Liver (tissue), 8 donors: ENCODE measurements at regions not wholly inside any gene's neighbourhood (a gene's known extent, or its start where the extent isn't known, plus 50 kb on each side); places are given as distances from the start of the nearest gene placed in this dataset.

ENCODE experiments used
- DNase-seq: peaks from one replicate; pipeline ENCODE4 v3.0.0-alpha.2; 2017; ENCODE audit warnings: low spot score
- H3K27ac ChIP-seq, 2 donors: one replicate each; pipeline ENCODE4 v1.7.0; 2013; ENCODE audit warnings: inconsistent platforms in 2 of 2, low read length in 2 of 2, control low read depth in 1 of 2, low read depth in 1 of 2, mild to moderate bottlenecking in 1 of 2
- H3K27me3 ChIP-seq, 4 donors: one replicate each; pipeline versions ENCODE4 v1.6.1 to v1.7.0; 2013; ENCODE audit warnings: low read length in 3 of 4, inconsistent platforms in 1 of 4, mild to moderate bottlenecking in 1 of 4, moderate library complexity in 1 of 4; ENCODE audit not compliant: control insufficient read depth in 4 of 4, insufficient read depth in 4 of 4
- H3K36me3 ChIP-seq, 4 donors: one replicate each; pipeline versions ENCODE4 v1.6.1 to v1.7.0; 2013; ENCODE audit warnings: low read length in 3 of 4, mild to moderate bottlenecking in 3 of 4, low read depth in 1 of 4, moderate library complexity in 1 of 4; ENCODE audit not compliant: control insufficient read depth in 4 of 4, insufficient read depth in 3 of 4
- H3K4me1 ChIP-seq, 4 donors: one replicate each; pipeline versions ENCODE4 v1.6.1 to v1.7.0; 2013; ENCODE audit warnings: low read length in 3 of 4, mild to moderate bottlenecking in 3 of 4, moderate library complexity in 1 of 4; ENCODE audit not compliant: control insufficient read depth in 4 of 4, insufficient read depth in 4 of 4
- H3K4me3 ChIP-seq, 3 donors: one replicate each; pipeline versions ENCODE4 v1.6.1 to v1.7.0; 2013; ENCODE audit warnings: low read length in 3 of 3, control low read depth in 1 of 3, low read depth in 1 of 3, mild to moderate bottlenecking in 1 of 3
- H3K9ac ChIP-seq, 2 donors: one replicate each; pipeline ENCODE4 v1.7.0; 2013; ENCODE audit warnings: low read length in 2 of 2, mild to moderate bottlenecking in 2 of 2, moderate library complexity in 2 of 2, control low read depth in 1 of 2, low read depth in 1 of 2
- H3K9me3 ChIP-seq, 4 donors: one replicate each; pipeline versions ENCODE4 v1.6.1 to v1.7.0; 2013; ENCODE audit warnings: low read length in 3 of 4; ENCODE audit not compliant: control insufficient read depth in 4 of 4
- EGR1 ChIP-seq, 2 donors: IDR thresholded peaks; 2 replicates each; pipeline ENCODE4 v1.6.1; 2016 to 2018; ENCODE audit warnings: antibody characterized with exemption in 2 of 2, low read depth in 2 of 2
- FOXA1 ChIP-seq: IDR thresholded peaks from 2 replicates; pipeline ENCODE4 v1.6.1; 2016; ENCODE audit warnings: antibody characterized with exemption
- GABPA ChIP-seq, 2 donors: IDR thresholded peaks in 1 of 2; conservative IDR thresholded peaks in 1 of 2; 2 replicates each; pipeline ENCODE4 v1.6.1; 2016; ENCODE audit warnings: antibody characterized with exemption in 2 of 2, mild to moderate bottlenecking in 1 of 2, moderate library complexity in 1 of 2
- HNF4A ChIP-seq, 2 donors: conservative IDR thresholded peaks; 2 replicates each; pipeline ENCODE4 v1.6.1; 2016; ENCODE audit warnings: antibody characterized with exemption in 2 of 2, mild to moderate bottlenecking in 2 of 2
- HNF4G ChIP-seq: IDR thresholded peaks from 2 replicates; pipeline ENCODE4 v1.6.1; 2016; ENCODE audit warnings: antibody characterized with exemption
- JUND ChIP-seq, 2 donors: IDR thresholded peaks; 2 replicates each; pipeline ENCODE4 v1.6.1; 2016; ENCODE audit warnings: antibody characterized with exemption in 2 of 2
- MAX ChIP-seq: IDR thresholded peaks from 2 replicates; pipeline ENCODE4 v1.6.1; 2016; ENCODE audit warnings: antibody characterized with exemption
- NR2F2 ChIP-seq: IDR thresholded peaks from 2 replicates; pipeline ENCODE4 v1.6.1; 2016; ENCODE audit warnings: antibody characterized with exemption
- RAD21 ChIP-seq, 2 donors: IDR thresholded peaks; 2 replicates each; pipeline ENCODE4 v1.6.1; 2016; ENCODE audit warnings: antibody characterized with exemption in 2 of 2, mild to moderate bottlenecking in 2 of 2
- REST ChIP-seq: IDR thresholded peaks from 2 replicates; pipeline ENCODE4 v1.6.1; 2016; ENCODE audit warnings: antibody characterized with exemption, mild to moderate bottlenecking
- RXRA ChIP-seq, 2 donors: IDR thresholded peaks; 2 replicates each; pipeline ENCODE4 v1.6.1; 2017 to 2018; ENCODE audit warnings: antibody characterized with exemption in 2 of 2, mild to moderate bottlenecking in 1 of 2
- SP1 ChIP-seq: IDR thresholded peaks from 2 replicates; pipeline ENCODE4 v1.6.1; 2018; ENCODE audit warnings: antibody characterized with exemption, mild to moderate bottlenecking
- TAF1 ChIP-seq: conservative IDR thresholded peaks from 2 replicates; pipeline ENCODE4 v1.6.1; 2016; ENCODE audit warnings: antibody characterized with exemption, mild to moderate bottlenecking
- YY1 ChIP-seq: IDR thresholded peaks from 2 replicates; pipeline ENCODE4 v1.6.1; 2016; ENCODE audit warnings: antibody characterized with exemption, mild to moderate bottlenecking
- WGBS: extraction: QIAGEN DNeasy Blood & Tissue Kit; methylation state at CpG from one replicate; pipeline ENCODE4 v1.1.7; 2013; 5-methylcytosine and 5-hydroxymethylcytosine counted together
- TF ChIP-seq, protein P1 (sequence below): IDR thresholded peaks from 2 replicates; pipeline ENCODE4 v1.6.1; 2016; ENCODE audit warnings: antibody characterized with exemption
- TF ChIP-seq, protein P2 (sequence below): fragments of 150-350 bp; IDR thresholded peaks from 2 replicates; pipeline ENCODE4 v1.5.1; 2017; ENCODE audit warnings: improper control_type of control experiment, low read depth, low read length; ENCODE audit not compliant: missing input control
- TF ChIP-seq, protein P3 (sequence below): IDR thresholded peaks from 2 replicates; pipeline ENCODE4 v1.6.1; 2016; ENCODE audit warnings: antibody characterized with exemption
- donor health status: healthy.
- donor health status: healthy.
- donor health status: healthy.
- donor health status: healthy.
- donor health status: healthy.

DNA sequence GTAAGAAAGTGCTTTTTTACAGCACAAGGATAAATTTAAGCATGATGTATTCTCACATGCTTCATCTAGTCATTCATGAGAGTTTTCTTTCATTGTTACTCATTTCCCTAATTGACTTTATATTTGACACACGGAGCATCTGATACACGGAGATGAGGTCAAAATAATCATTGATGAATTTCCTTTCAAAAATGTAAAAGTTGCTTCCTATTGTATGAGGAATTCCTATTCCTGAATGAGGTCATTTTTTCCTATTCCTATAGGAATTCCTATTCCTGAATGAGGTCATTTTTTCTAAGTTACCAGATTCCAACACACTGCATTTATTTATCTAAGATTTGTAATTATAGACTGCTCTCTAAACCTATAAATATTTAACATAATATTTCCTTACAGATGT lies 316.7 kb upstream of the KITLG start:
- H3K9ac ChIP-seq: no peak overlapping the region
- H3K27me3 ChIP-seq: no peaks in the 10 kb centered on the region
- H3K27ac ChIP-seq: no peak overlapping the region
- no peaks in the 10 kb centered on the region for H3K36me3 ChIP-seq
- H3K4me3 ChIP-seq: no peak overlapping the region
- WGBS: 66% methylated on average over 2 of the region's 2 CpGs
- no peak for DNase-seq
- H3K9me3 ChIP-seq: no peaks in the 10 kb centered on the region
- no peaks in the 10 kb centered on the region for H3K4me1 ChIP-seq
- TF ChIP-seq REST: no peak
- TF ChIP-seq FOXA1: no peak
- no peak for TF ChIP-seq TAF1
- TF ChIP-seq, protein P1, sequence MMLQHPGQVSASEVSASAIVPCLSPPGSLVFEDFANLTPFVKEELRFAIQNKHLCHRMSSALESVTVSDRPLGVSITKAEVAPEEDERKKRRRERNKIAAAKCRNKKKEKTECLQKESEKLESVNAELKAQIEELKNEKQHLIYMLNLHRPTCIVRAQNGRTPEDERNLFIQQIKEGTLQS: no peak
- TF ChIP-seq, protein P2, sequence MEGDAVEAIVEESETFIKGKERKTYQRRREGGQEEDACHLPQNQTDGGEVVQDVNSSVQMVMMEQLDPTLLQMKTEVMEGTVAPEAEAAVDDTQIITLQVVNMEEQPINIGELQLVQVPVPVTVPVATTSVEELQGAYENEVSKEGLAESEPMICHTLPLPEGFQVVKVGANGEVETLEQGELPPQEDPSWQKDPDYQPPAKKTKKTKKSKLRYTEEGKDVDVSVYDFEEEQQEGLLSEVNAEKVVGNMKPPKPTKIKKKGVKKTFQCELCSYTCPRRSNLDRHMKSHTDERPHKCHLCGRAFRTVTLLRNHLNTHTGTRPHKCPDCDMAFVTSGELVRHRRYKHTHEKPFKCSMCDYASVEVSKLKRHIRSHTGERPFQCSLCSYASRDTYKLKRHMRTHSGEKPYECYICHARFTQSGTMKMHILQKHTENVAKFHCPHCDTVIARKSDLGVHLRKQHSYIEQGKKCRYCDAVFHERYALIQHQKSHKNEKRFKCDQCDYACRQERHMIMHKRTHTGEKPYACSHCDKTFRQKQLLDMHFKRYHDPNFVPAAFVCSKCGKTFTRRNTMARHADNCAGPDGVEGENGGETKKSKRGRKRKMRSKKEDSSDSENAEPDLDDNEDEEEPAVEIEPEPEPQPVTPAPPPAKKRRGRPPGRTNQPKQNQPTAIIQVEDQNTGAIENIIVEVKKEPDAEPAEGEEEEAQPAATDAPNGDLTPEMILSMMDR: no peak
- no peak for TF ChIP-seq GABPA (IDR thresholded peaks at IDR 0.05 in 1 of 2, conservative IDR thresholded peaks at IDR 0.05 in 1 of 2)
- TF ChIP-seq EGR1 (IDR thresholded peaks at IDR 0.05; ENCODE audit: low read depth in 2 of 2): no peak
- no peak for TF ChIP-seq HNF4A (conservative IDR thresholded peaks at IDR 0.05)
- no peak for TF ChIP-seq YY1
- no peak for TF ChIP-seq RAD21 (IDR thresholded peaks at IDR 0.05)
- TF ChIP-seq NR2F2: no peak
- TF ChIP-seq, protein P3, sequence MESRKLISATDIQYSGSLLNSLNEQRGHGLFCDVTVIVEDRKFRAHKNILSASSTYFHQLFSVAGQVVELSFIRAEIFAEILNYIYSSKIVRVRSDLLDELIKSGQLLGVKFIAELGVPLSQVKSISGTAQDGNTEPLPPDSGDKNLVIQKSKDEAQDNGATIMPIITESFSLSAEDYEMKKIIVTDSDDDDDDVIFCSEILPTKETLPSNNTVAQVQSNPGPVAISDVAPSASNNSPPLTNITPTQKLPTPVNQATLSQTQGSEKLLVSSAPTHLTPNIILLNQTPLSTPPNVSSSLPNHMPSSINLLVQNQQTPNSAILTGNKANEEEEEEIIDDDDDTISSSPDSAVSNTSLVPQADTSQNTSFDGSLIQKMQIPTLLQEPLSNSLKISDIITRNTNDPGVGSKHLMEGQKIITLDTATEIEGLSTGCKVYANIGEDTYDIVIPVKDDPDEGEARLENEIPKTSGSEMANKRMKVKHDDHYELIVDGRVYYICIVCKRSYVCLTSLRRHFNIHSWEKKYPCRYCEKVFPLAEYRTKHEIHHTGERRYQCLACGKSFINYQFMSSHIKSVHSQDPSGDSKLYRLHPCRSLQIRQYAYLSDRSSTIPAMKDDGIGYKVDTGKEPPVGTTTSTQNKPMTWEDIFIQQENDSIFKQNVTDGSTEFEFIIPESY: no peak
- no peak for TF ChIP-seq MAX
- no peak for TF ChIP-seq SP1
- no peak for TF ChIP-seq RXRA (IDR thresholded peaks at IDR 0.05)
- no peak for TF ChIP-seq JUND (IDR thresholded peaks at IDR 0.05)

DNA sequence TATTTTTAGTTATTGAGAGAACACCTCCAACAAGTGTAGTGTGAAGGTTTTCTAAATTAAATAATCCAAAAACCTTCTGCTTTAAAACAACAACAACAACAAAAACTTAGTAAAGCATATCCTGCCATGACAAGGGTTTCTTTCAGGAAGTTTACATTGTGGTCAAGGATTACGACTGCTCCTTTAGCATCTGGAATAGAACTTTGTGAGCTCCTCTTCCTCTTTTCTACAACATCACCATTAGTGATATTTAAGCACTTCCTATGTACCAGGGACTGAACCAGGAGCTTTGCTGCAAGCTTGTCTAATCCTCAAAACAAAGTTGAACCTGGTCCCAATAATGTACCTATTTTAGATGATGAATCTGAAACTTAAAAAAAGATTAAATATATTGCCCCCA lies 315.4 kb upstream of the KITLG start:
- TF ChIP-seq HNF4G (no peak), YY1 (no peak)
- H3K9ac ChIP-seq: no peak overlapping the region
- WGBS: 53% methylated on average over 1 of the region's 1 CpG
- H3K27ac ChIP-seq: no peak overlapping the region
- H3K27me3 ChIP-seq: no peaks in the 10 kb centered on the region
- no peaks in the 10 kb centered on the region for H3K4me1 ChIP-seq
- no peak overlapping the region for H3K4me3 ChIP-seq
- H3K9me3 ChIP-seq: no peaks in the 10 kb centered on the region
- no peak for DNase-seq
- H3K36me3 ChIP-seq: no peaks in the 10 kb centered on the region
